NCI-H2107 treated with DMSO at 0.1 percent for 48 hours (cell line): ENCODE measurements at regions not wholly inside any gene's neighbourhood (a gene's known extent, or its start where the extent isn't known, plus 50 kb on each side); places are given as distances from the start of the nearest gene placed in this dataset.

Source experiments
- DNase-seq: peaks from one replicate; lab custom pipeline; 2025; ENCODE audit not compliant: unreplicated experiment; lab: John Stamatoyannopoulos, UW

DNA sequence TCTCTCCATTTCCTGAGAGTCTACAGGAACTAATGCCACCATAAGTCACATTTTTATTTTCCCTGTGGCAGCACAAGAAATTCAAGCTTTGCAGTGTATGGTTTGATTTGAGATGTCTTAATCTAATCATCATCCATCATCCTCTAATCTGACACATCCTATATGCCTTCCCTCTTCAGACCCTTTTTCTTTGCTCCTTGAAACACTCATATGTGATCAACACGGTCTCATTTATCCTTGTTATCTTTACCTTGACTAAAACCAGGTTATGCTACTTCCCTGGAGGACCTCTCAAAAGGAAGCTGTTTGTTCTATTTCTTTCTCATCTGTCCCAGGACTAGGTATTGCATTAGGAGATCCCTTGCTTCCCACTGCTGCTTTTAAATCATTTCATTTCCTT, 146.9 kb upstream of the MRPS30 start:
- no peak for DNase-seq

DNA sequence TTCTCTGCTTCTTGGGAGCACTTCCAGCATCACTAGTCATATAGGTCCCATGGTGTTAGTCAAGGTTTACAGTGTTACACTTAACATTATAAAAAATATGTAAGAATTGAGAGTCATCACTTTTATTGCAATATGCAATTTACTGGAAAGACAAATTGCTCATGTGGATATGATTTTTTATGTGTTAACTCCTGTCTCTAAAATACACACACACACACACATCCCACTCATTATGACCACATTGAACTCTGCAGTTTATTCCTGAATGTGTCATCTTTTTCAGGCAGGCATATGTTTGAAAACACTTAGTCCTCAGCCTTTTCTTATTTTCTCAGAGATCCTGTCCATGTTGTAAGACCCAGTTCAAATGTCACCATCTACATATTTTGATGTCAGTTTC, 148.5 kb upstream of the MRPS30 start:
- DNase-seq: no peak

DNA sequence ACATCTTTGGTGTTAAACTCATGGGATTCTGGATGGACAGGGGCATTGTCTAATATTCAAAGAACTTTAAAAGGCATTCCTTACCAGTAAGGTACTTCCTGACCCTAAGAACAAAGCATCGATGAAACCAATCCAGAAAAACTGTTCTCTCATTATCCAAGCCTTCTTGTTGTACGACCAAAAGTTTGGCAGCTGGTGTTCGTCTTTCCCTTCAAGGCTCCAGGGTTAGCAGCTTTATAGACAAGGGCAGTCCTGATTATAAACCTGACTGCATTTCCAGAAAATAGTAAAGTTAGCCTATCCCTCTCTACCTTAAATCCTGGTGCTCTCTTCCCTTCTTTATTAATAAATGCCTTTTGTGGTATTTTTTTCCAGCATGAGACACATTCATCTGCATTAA, 149.4 kb upstream of the MRPS30 start:
- no peak for DNase-seq

DNA sequence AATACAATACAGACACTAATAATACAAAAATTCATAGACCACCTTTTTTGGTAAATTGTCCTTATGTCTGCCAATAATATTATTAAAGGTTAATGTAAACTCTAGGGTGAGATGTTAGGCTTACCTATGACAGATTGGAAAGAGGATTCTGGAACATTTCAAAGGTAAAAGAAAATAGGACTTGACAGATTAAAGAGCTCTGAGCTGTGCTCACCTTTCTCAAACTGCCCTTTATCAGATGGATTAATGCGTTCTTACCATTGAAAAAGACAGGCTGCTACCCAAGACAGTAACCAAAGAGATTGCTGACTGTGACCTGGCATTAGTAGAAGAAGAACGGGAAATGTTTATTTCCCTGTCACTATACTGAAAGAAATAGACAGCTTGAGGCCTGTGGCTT, 156.1 kb upstream of the MRPS30 start:
- DNase-seq: no peak

DNA sequence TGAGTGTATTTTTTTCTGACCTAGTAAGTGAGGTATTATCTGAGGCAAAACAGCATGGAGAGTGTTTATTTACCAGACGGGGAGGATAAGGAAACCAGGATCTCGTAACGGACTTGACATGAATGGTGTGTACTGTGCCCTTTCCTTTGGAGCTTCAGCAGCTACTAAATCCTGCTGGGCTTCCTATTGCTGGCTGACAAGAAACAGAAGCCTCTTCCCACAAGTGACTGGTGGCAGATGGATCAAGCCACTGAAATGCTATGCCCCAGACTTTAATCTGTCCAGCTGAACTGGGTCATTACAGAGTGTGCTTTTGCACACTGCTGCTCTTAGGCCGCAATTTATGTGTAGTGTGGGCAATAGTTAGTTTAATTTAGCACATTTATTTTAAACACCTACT, 162.7 kb upstream of the MRPS30 start:
- no peak for DNase-seq

- DNase-seq: no peak
Measured at GRCh38 chr5:44645502-44645901, 163.2 kb upstream of the MRPS30 start.

- DNase-seq: no peak
Measured at GRCh38 chr5:44644628-44645027, 164.1 kb upstream of the MRPS30 start.

DNA sequence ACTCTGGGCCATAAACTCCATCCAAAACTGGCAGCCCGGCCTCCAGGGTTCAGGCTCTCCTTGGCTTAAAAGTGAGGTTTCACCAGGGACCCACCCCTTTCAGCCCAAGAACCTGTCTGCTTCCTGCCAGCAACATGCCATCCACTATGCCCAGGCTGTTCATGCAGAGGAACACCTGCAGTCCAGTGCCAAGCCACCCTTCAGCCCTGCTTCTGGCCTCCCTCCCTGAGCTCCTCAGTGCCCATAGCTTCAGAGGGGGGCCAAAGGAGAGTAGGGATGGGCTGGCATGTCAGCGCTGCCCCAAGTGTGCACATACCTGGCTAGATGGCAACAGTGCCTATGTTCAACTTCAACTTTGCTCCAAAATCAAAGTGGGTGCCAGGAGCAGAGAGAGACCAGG, 166.9 kb upstream of the MRPS30 start:
- no peak for DNase-seq

- DNase-seq: no peak
Measured at GRCh38 chr5:44640945-44641456, 167.7 kb upstream of the MRPS30 start.

GRCh38 chr5:44637916-44638869, 170.6 kb upstream of the MRPS30 start:
- DNase-seq: no peak

- no peak for DNase-seq
Measured at GRCh38 chr5:44632344-44632743, 176.4 kb upstream of the MRPS30 start.

GRCh38 chr5:44626846-44627245, 181.9 kb upstream of the MRPS30 start:
- DNase-seq: no peak

GRCh38 chr5:44622331-44622730, 186.4 kb upstream of the MRPS30 start:
- DNase-seq: no peak

DNA sequence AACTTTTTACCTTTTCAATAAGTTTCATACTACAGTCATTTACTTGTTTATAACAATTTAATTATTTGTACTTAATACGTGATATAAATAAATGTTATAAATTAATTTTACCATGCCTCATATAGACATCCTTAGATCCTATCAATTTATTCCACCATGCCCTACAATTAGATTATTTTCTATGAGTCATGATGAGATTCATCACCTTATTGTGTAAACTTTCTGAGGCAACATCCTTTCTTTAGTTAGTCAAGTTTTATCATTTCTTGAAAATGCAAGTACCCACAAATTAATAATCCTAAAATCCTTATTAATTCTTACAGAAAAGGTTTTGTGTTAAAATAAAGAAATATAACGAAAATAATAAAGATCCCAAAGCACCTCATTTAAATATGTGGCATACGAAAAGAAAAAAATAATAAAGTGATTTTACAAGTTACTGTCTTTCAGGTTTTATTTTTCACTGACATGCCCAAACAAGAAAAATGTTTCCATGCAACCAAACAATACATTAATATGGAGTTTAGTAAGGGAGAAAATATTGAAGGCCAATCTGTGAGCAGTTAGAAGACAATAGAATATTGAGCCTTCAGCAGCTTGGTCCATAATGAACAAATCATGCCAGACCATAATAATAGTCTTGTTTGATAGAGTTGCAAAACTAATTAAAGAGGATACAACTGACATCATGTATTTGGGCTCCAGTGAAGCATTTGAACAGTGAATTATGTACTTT, 188.7 kb upstream of the MRPS30 start:
- DNase-seq: no peak

DNA sequence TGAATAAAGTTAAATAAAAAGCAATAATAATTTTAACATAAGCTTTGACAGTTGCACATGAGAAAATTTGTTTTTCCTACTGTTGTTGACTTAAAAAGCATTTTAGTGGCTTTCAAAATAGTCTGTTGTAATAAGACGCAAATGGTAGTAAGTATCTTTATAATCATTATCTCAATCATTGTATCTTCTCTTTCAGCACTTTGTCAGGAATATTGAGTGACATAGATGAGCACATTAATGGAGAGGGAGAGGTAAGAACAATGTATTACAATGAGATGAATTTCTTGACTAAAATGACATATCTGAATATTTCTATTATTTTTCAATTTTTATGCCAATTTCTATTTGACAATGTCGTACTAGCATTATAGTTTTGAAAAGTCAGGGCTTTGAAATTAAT, 193.9 kb upstream of the MRPS30 start:
- DNase-seq: no peak

DNA sequence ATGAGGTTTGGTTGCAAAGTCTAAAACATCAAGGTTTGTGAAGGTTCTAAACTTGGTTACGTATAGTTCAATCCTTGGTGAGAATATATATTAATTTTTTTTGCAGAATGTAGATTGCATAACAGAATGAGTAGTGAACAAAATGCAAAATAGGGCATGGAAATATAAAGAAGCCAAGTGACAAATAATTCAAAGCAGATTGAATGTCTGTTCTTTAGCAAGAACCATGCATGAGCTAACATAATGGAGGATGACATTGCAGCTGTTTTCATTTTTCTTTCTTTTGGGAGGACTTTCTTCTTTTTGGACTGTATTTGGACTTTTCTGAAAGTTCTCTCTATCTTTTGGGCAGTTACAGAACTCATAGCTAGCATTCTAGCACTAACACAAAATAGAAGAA, 194.8 kb upstream of the MRPS30 start:
- no peak for DNase-seq

DNA sequence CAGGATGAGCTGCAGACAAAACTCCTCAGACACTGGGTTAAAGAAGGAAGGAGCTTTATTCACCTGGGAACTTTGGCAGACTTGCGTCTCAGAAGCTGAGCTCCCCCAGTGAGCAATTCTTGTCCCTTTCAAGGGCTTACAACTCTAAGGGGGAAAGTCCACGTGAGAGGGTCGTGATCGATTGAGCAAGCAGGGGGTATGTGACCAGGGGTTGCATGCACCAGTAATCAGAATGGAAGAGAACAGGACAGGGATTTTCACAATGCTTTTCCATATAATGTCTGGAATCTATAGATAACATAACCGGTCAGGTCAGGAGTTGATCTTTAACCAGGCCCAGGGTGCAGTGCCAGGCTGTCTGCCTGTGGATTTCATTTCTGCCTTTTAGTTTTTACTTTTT, 202.8 kb upstream of the MRPS30 start:
- no peak for DNase-seq

- no peak for DNase-seq
Measured at GRCh38 chr5:44603496-44604272, 205.1 kb upstream of the MRPS30 start.

GRCh38 chr5:44574678-44575077, 185.5 kb upstream of the FGF10 start:
- no peak for DNase-seq

DNA sequence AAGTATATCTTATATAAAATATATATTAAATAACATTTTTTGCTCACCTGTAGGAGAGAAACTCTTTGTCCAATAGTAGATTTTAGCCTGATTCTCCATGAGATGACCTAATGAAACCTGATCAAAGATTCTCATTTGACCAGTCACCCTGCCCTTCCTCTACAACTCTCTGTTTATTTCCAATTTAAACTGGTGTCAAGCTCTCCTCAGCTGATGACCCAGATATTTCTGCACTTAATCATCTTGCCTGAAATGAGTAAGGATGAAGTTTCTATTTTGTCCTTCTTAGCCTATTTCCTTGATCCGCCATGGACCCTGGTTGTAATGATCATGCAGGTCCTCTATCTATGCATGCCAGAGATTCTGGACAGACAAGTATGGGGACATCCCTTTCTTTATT, 179.3 kb upstream of the FGF10 start:
- no peak for DNase-seq

DNA sequence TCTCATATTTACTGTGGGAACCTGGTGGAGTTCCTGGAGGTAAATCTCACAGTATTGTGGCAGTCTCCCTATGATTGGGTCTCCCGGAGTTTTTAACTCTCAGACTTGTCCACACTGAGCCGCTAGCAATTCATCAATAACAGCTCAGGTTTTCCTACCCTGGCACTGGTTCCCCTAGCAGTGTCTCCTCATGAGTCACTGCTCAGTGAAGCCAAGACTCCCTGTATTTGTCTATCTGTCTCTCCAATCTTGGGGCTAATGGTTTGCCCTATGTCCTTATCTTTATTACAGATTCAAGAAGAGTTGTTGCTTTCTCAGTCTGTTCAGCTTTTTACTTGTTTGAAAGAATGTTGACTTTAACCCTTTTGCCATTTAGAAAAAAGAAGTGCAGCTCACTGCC, 176.7 kb upstream of the FGF10 start:
- no peak for DNase-seq
